ENCODE measurements at regions not wholly inside any gene's neighbourhood (a gene's known extent, or its start where the extent isn't known, plus 50 kb on each side); places are given as distances from the start of the nearest gene placed in this dataset.
"Not testable (repeated sequence)": the region's sequence is repeated elsewhere in the genome, so short reads cannot be mapped to it uniquely, and the experiment has no call there.

DNA sequence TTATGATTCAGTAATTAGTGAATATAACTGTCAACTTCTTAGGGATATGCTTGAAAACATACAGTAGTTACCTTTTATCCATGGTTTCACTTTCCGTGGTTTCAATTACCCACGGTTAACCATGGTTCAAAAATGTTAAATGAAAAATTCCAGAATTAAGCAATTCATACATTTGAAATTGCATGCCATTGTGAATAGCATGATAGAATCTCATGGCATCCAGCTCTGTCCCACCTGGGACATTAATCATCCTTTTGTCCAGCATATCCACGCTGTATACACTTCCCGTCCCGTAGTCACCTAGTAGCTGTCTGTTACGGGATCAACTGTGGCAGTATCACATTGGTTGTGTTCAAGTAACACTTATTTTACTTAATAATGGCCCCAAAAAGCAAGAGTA lies 781.7 kb upstream of the CITED2 start:
- 87 to 90% methylated on average over 6 of the region's 6 CpGs for WGBS, 2 donors
- intact Hi-C loops (cut with DNase I) = no loop called here
- Histone ChIP-seq H3K4me3 (no peak overlapping the region), H3K9me3 (no peaks in the 10 kb centered on the region), H3K36me3 (no peaks in the 10 kb centered on the region), H3K27ac (no peak overlapping the region), H3K27me3 (no peaks in the 10 kb centered on the region), H3K4me1 (no peaks in the 10 kb centered on the region)
- DNase-seq = no peak
- no peak for TF ChIP-seq POLR2A (IDR thresholded peaks at IDR 0.05)
- TF ChIP-seq, protein P1, sequence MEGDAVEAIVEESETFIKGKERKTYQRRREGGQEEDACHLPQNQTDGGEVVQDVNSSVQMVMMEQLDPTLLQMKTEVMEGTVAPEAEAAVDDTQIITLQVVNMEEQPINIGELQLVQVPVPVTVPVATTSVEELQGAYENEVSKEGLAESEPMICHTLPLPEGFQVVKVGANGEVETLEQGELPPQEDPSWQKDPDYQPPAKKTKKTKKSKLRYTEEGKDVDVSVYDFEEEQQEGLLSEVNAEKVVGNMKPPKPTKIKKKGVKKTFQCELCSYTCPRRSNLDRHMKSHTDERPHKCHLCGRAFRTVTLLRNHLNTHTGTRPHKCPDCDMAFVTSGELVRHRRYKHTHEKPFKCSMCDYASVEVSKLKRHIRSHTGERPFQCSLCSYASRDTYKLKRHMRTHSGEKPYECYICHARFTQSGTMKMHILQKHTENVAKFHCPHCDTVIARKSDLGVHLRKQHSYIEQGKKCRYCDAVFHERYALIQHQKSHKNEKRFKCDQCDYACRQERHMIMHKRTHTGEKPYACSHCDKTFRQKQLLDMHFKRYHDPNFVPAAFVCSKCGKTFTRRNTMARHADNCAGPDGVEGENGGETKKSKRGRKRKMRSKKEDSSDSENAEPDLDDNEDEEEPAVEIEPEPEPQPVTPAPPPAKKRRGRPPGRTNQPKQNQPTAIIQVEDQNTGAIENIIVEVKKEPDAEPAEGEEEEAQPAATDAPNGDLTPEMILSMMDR (IDR thresholded peaks at IDR 0.05) = no peak

DNA sequence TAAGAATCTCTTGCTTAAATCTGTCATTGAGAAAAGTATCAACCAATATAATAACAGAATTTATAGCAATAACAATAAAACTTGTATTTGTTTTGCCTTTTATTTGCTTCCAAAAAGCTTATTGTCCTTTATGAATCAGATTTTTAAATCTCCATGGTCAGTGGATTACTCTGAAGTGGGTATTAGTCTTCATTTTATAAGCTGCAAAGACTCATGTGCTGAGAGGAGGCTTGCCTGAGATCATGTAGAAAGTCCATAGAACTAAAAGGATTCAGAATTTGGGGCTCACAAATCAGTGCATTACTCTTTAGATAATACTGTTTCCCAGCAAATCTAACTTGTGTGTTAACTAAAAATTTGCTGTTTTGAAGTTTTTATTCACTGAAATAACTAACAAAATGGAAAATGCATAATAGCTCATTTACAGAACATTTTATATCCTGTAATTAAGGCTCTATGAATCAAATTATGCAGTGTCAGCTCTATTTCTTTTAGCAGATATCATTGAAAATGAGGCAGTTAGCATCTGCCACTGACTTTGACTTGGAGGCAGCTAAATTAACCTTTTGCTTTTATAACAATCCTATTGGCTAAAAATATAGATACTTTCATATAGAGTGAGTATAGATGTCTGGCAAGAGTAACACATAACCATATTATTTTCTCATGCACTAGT lies 781.1 kb upstream of the CITED2 start:
- no peaks in the 10 kb centered on the region for H3K27me3 ChIP-seq
- no peak for DNase-seq
- TF ChIP-seq, protein P1 (IDR thresholded peaks at IDR 0.05) = no peak
- no peak for TF ChIP-seq POLR2A (IDR thresholded peaks at IDR 0.05)
- intact Hi-C loops (cut with DNase I) = no loop called here
- no peak overlapping the region for H3K27ac ChIP-seq
- H3K4me1 ChIP-seq = no peaks in the 10 kb centered on the region
- H3K4me3 ChIP-seq = no peak overlapping the region
- H3K36me3 ChIP-seq = no peaks in the 10 kb centered on the region
- no peaks in the 10 kb centered on the region for H3K9me3 ChIP-seq

DNA sequence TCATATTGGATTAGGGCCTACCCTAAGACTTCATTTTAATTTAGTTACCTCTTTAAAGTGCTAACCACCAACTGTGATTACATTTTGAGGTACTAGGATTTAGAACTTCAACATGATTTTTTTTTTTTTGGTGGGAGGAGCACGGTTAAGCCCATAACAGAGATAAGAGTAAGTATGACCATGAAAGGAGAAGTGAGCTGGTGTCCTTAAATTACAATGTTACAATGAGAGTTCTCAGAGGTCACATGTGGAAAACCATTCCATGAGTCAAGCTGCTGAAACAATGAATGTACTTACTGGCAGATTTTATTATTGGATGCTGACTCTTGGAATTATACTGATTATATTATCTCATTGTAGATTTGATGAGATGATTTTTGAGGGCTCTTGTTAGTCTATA lies 779.3 kb upstream of the CITED2 start:
- WGBS, 2 donors = 81 to 100% methylated on average over 1 of the region's 1 CpG
- no peaks in the 10 kb centered on the region for H3K4me1 ChIP-seq
- intact Hi-C loops (cut with DNase I) = no loop called here
- TF ChIP-seq, protein P1 (IDR thresholded peaks at IDR 0.05) = no peak
- TF ChIP-seq POLR2A (IDR thresholded peaks at IDR 0.05) = no peak
- H3K36me3 ChIP-seq = no peaks in the 10 kb centered on the region
- H3K27ac ChIP-seq = no peak overlapping the region
- no peak overlapping the region for H3K4me3 ChIP-seq
- no peaks in the 10 kb centered on the region for H3K27me3 ChIP-seq
- no peak for DNase-seq
- H3K9me3 ChIP-seq = no peaks in the 10 kb centered on the region

DNA sequence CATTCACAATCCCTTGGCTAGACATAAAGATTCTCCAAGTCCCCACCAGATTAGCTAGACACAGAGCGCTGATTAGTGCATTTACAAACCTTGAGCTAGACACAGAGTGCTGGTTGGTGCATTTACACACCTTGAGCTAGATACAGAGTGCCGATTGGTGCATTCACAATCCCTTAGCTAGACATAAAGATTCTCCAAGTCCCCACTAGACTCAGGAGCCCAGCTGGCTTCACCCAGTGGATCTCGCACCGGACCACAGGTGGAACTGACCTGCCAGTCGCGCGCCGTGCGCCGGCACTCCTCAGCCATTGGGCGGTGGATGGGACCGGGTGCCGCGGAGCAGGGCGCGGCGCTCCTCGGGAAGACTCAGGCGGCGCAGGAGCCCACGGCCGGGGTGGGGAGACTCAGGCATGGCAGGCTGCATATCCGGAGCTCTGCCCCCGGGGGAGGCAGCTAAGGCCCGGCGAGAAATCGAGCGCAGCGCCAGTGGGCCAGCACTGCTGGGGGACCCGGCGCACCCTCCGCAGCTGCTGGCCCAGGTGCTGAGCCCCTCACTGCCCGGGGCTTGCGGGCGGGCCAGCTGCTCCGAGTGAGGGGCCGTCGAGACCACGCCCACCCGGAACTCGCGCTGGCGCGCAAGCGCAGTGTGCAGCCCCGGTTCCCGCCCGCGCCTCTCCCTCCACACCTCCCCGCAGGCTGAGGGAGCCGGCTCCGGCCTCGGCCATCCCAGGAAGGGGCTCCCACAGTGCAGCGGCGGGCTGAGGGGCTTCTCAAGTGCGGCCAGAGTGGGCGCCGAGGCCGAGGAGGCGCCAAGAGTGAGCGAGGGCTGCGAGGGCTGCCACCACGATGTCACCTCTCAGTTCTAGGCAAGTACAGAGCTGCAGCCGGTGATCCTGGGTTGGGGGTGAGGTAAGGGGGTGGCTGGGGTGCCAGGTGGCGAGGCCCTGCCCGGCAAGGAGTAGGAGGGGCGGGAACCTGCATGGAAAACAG lies 773.7 kb upstream of the CITED2 start:
- H3K9me3 ChIP-seq; H3K27me3 ChIP-seq; H3K36me3 ChIP-seq; H3K27ac ChIP-seq; intact Hi-C loops (cut with DNase I); H3K4me3 ChIP-seq; H3K4me1 ChIP-seq; DNase-seq: not testable (repeated sequence)
- 92 to 95% methylated on average over 6 to 8 of the region's 67 CpGs for WGBS, 2 donors

DNA sequence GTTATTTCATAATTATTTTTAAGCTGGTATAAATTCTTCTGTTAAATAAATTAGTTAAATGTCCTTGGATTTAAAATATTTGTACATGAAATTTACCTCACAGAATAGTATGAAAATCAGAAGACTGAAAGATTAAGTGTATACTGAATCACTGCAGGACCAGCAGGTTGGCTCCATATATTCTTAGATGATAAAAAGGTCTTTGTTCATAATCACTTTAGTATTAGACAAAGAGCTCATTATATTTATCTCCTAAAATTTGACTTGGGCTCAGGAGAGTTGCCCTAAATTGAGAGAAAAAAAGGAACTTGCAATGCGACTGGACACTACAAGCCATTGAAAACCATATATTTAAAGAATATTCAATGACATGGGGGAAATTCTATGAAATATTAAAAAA lies 766.4 kb upstream of the CITED2 start:
- Histone ChIP-seq H3K4me1 (no peaks in the 10 kb centered on the region), H3K4me3 (no peak overlapping the region), H3K27ac (no peak overlapping the region), H3K9me3 (no peaks in the 10 kb centered on the region), H3K27me3 (no peaks in the 10 kb centered on the region), H3K36me3 (no peaks in the 10 kb centered on the region)
- TF ChIP-seq, protein P1 (IDR thresholded peaks at IDR 0.05) = no peak
- TF ChIP-seq POLR2A (IDR thresholded peaks at IDR 0.05) = no peak
- no peak for DNase-seq
- WGBS, 2 donors = 95 to 97% methylated on average over 1 of the region's 1 CpG
- intact Hi-C loops (cut with DNase I) = no loop called here
